HG03175 (cell line): ENCODE measurements at regions not wholly inside any gene's neighbourhood (a gene's known extent, or its start where the extent isn't known, plus 50 kb on each side); places are given as distances from the start of the nearest gene placed in this dataset.

Source experiments
- ATAC-seq: cut with Tn5 transposase; IDR thresholded peaks from one replicate; pipeline ENCODE4 v1.9.1; 2021; ENCODE audit warnings: mild to moderate bottlenecking, moderate library complexity; ENCODE audit not compliant: unreplicated experiment

GRCh38 chr2:2935445-2936149 lies 442.0 kb downstream of the EIPR1 start:
- ATAC-seq: no peak

GRCh38 chr2:2933426-2933825 lies 444.2 kb downstream of the EIPR1 start:
- no peak for ATAC-seq

- no peak for ATAC-seq
Measured at GRCh38 chr2:2932692-2933305, 444.8 kb downstream of the EIPR1 start.

- no peak for ATAC-seq
Measured at GRCh38 chr2:2932189-2932588, 445.4 kb downstream of the EIPR1 start.

GRCh38 chr2:2931318-2932075 lies 446.1 kb downstream of the EIPR1 start:
- no peak for ATAC-seq

DNA sequence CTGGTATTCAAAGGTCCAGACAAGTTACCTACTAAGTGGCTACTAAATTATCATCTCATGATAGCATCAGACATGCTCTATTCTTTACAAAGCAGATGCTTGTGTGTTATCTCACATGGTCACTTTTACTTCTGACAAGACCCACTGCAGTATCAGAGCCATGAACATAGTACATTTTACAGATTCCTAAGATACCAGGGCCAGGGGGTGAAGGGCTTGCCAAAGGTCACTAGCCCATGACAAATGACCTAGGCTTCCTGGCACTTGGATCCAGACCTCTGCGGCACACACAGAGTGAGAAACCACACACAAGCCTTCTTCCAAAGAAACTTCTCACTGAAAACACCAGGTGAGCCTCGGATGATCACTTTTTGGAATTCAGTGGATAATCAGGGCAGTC lies 446.8 kb downstream of the EIPR1 start:
- ATAC-seq: no peak

DNA sequence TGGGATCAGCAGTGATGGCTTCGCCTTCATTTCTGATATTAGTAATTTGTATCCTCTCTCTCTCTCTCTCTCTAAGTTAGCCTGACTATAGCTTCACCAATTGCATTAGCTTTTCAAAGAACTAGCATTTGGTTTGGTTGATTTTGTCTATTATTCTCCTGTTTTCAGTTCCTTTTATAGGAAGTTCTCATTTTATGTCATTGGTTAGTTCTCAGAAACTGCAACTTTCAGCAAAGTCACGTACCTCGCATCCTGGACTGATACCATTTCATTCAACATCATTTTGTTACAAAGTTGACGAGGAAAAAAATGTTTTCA lies 450.8 kb downstream of the EIPR1 start:
- peak; percentile 30 for ATAC-seq

- ATAC-seq: peak; percentile 67
Measured at GRCh38 chr2:2926009-2926857, 451.4 kb downstream of the EIPR1 start.

DNA sequence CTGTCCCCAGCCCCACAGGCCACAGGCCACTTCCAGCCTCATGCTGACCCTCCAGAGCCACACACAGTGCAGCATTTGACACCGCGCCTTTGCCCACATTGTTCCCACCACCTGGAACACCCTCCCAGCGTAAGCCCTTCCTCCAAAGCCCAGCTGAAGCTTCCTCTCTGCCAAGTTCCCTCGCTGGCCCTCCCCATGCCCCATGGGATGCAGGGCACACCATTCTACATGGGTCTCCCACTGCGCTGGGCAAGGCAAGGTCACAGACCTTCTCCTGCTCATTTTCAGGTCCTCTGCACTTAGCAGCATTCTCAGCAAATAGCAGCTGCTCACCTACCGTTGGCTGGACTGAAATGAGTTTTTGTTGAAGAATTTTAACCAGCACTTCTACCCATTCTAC lies 455.5 kb downstream of the EIPR1 start:
- ATAC-seq: no peak

- no peak for ATAC-seq
Measured at GRCh38 chr2:2921011-2921720, 456.5 kb downstream of the EIPR1 start.

- ATAC-seq: no peak
Measured at GRCh38 chr2:2919574-2920365, 457.8 kb downstream of the EIPR1 start.

GRCh38 chr2:2919026-2919425 lies 458.6 kb downstream of the EIPR1 start:
- no peak for ATAC-seq

- ATAC-seq: no peak
Measured at GRCh38 chr2:2916621-2917020, 461.0 kb downstream of the EIPR1 start.

GRCh38 chr2:2914252-2914651 lies 463.4 kb downstream of the EIPR1 start:
- ATAC-seq: no peak

- no peak for ATAC-seq
Measured at GRCh38 chr2:2913601-2914120, 464.0 kb downstream of the EIPR1 start.

DNA sequence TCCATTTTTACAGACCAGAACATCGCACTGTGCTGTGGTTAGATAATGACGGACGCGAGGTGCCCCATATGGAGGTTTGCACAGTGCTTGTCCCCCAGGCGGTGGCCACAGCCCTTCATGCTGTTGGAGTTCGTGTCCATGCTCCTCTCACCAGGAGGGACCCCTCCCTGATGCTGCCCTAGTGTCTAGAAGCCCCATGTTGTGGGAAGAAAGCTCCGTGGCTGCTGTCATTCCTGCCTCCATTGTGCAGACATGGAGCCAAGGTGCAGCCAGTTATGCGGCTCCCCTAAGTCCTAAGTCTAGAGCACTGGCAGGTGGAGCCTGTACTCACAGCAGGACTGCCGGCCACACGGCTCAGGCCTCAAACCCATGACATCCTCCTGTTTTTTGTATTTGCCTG lies 464.9 kb downstream of the EIPR1 start:
- ATAC-seq: no peak

DNA sequence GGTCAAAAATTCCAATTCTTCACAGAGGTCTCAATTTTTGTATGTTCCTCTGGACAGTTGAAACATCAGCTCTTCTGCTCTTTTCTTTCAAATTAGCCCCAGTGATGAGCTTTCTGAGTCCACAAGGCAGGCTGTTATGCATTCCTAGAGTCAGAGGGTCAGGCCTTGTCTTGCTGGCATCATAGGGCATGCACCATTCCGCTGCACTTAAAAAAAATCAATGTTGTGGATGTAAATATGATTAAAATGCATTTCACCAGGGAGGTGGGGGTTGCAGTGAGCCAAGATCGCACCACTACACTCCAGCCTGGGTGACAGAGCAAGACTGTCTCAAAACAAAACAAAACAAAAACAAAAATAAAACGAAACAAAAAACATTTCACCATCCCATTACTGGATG lies 465.3 kb downstream of the EIPR1 start:
- no peak for ATAC-seq

DNA sequence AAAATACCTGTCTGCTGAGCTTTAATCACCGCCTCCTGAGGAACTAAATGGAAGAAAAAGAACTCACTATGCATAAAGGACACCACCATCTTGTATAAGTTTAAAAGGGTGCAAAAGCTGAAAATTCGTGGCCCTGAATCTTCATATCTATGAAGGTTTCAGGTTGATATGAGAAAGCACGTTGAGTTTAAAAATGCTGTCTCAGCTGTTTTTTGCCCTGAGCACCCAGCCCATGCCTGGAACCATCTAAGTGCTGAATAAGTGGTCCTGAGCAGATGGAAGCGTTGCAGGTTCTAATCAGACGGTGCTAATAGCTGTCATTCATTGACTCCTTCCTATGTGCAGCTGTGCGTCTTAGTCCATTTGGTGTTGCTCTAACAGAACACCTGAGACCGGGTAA lies 467.4 kb downstream of the EIPR1 start:
- ATAC-seq: no peak
